Astrocyte (in vitro differentiated cells and primary cell): ENCODE measurements at regions not wholly inside any gene's neighbourhood (a gene's known extent, or its start where the extent isn't known, plus 50 kb on each side); places are given as distances from the start of the nearest gene placed in this dataset.

Experiments used
- DNase-seq: peaks from one replicate; pipeline ENCODE4 v3.0.0-alpha.2; 2010; ENCODE audit warnings: low read depth
- FAIRE-seq: peaks from 2 replicates; lab custom pipeline; 2011; peaks lifted over from hg19 to GRCh38; lab: Jason Lieb, UNC
- H2AFZ ChIP-seq: 2 replicates; pipeline ENCODE4 v1.6.0; 2012; ENCODE audit warnings: low read depth, low read length, inconsistent platforms
- H3K27ac ChIP-seq: 2 replicates; pipeline ENCODE4 v1.5.1; 2011; ENCODE audit warnings: low read depth, low read length, inconsistent platforms
- H3K27me3 ChIP-seq: 2 replicates; pipeline ENCODE4 v1.6.0; 2011; ENCODE audit warnings: low read length, inconsistent platforms; ENCODE audit not compliant: insufficient read depth
- H3K36me3 ChIP-seq: 2 replicates; pipeline ENCODE4 v1.5.1; 2011; ENCODE audit warnings: low read length, inconsistent platforms; ENCODE audit not compliant: insufficient read depth
- H3K4me1 ChIP-seq: 2 replicates; pipeline ENCODE4 v1.5.1; 2011; ENCODE audit warnings: low read length, inconsistent platforms; ENCODE audit not compliant: insufficient read depth
- H3K4me2 ChIP-seq: 2 replicates; pipeline ENCODE4 v1.6.0; 2012; ENCODE audit warnings: low read length, inconsistent platforms
- H3K4me3 ChIP-seq: 2 replicates; pipeline ENCODE4 v1.5.1; 2011; ENCODE audit warnings: low read depth, mild to moderate bottlenecking, low read length, inconsistent platforms; ENCODE audit not compliant: insufficient read depth
- H3K79me2 ChIP-seq: 2 replicates; pipeline ENCODE4 v1.6.0; 2012; ENCODE audit warnings: mild to moderate bottlenecking, low read length, inconsistent platforms; ENCODE audit not compliant: insufficient read depth
- H3K9ac ChIP-seq: 2 replicates; pipeline ENCODE4 v1.6.0; 2012; ENCODE audit warnings: mild to moderate bottlenecking, low read length, inconsistent platforms
- H3K9me3 ChIP-seq: 2 replicates; pipeline ENCODE4 v1.5.1; 2012; ENCODE audit warnings: low read depth, mild to moderate bottlenecking, low read length, inconsistent platforms; ENCODE audit not compliant: insufficient read depth
- H4K20me1 ChIP-seq: 2 replicates; pipeline ENCODE4 v1.6.0; 2012; ENCODE audit warnings: low read length, inconsistent platforms; ENCODE audit not compliant: insufficient read depth
- H3K27ac Mint-ChIP-seq: one replicate; pipeline ENCODE4 v1.8.0; 2021; ENCODE audit warnings: mild to moderate bottlenecking, mixed read lengths; ENCODE audit not compliant: unreplicated experiment
- H3K27me3 Mint-ChIP-seq: one replicate; pipeline ENCODE4 v1.8.0; 2021; ENCODE audit warnings: low read depth, mixed read lengths; ENCODE audit not compliant: unreplicated experiment
- H3K36me3 Mint-ChIP-seq: one replicate; pipeline ENCODE4 v1.8.0; 2021; ENCODE audit warnings: low read depth, mixed read lengths; ENCODE audit not compliant: unreplicated experiment
- H3K4me1 Mint-ChIP-seq: one replicate; pipeline ENCODE4 v1.8.0; 2021; ENCODE audit warnings: low read depth, mixed read lengths; ENCODE audit not compliant: unreplicated experiment
- H3K4me3 Mint-ChIP-seq: one replicate; pipeline ENCODE4 v1.8.0; 2021; ENCODE audit warnings: mild to moderate bottlenecking, moderate library complexity, mixed read lengths; ENCODE audit not compliant: unreplicated experiment
- H3K9me3 Mint-ChIP-seq: one replicate; pipeline ENCODE4 v1.8.0; 2021; ENCODE audit warnings: mild to moderate bottlenecking, mixed read lengths; ENCODE audit not compliant: unreplicated experiment
- EZH2 ChIP-seq: IDR thresholded peaks from 2 replicates; pipeline ENCODE4 v1.6.1; 2012; ENCODE audit warnings: mild to moderate bottlenecking, low read length, inconsistent platforms; ENCODE audit not compliant: insufficient read depth
- TF ChIP-seq, protein P1 (sequence below): IDR thresholded peaks from 2 replicates; pipeline ENCODE4 v1.5.1; 2011; ENCODE audit warnings: low read depth, mild to moderate bottlenecking, inconsistent platforms, low read length, moderate library complexity; ENCODE audit not compliant: insufficient read depth

DNA sequence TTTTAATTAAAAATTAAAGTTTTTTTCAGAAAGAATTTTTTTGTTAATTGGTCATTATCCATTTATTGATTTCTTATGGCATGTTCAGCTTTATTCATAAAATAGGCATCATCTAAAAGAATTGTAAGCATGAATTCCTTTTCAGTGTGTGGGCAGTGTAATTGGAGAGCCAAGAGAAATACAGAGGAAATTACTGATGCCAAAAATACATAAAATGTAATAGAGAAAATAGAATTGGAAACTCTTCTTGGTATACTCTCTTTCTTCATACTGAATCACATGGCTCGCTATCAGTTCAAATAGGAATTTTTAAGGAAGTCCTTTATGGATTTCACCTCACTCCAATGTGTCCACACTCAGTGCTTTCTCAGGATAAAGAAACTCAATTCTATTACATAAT, 663.6 kb upstream of the NRXN1 start:
- DNase-seq: peak; percentile 44
- FAIRE-seq: no peak
- Mint-ChIP-seq H3K9me3 (no peaks in the 10 kb centered on the region), H3K27me3 (no peaks in the 10 kb centered on the region), H3K4me3 (no peak overlapping the region), H3K27ac (no peak overlapping the region), H3K4me1 (no peaks in the 10 kb centered on the region), H3K36me3 (no peaks in the 10 kb centered on the region)
- H3K27me3 ChIP-seq: no peaks in the 10 kb centered on the region
- H3K36me3 ChIP-seq: no peaks in the 10 kb centered on the region
- no peaks in the 10 kb centered on the region for H3K79me2 ChIP-seq
- H3K9me3 ChIP-seq: no peaks in the 10 kb centered on the region
- H3K4me2 ChIP-seq: no peak overlapping the region
- no peak overlapping the region for H2AFZ ChIP-seq
- TF ChIP-seq EZH2: no peak
- TF ChIP-seq, protein P1, sequence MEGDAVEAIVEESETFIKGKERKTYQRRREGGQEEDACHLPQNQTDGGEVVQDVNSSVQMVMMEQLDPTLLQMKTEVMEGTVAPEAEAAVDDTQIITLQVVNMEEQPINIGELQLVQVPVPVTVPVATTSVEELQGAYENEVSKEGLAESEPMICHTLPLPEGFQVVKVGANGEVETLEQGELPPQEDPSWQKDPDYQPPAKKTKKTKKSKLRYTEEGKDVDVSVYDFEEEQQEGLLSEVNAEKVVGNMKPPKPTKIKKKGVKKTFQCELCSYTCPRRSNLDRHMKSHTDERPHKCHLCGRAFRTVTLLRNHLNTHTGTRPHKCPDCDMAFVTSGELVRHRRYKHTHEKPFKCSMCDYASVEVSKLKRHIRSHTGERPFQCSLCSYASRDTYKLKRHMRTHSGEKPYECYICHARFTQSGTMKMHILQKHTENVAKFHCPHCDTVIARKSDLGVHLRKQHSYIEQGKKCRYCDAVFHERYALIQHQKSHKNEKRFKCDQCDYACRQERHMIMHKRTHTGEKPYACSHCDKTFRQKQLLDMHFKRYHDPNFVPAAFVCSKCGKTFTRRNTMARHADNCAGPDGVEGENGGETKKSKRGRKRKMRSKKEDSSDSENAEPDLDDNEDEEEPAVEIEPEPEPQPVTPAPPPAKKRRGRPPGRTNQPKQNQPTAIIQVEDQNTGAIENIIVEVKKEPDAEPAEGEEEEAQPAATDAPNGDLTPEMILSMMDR: no peak
- no peaks in the 10 kb centered on the region for H4K20me1 ChIP-seq
- H3K4me1 ChIP-seq: no peaks in the 10 kb centered on the region
- no peak overlapping the region for H3K4me3 ChIP-seq
- H3K27ac ChIP-seq: no peak overlapping the region
- no peak overlapping the region for H3K9ac ChIP-seq

DNA sequence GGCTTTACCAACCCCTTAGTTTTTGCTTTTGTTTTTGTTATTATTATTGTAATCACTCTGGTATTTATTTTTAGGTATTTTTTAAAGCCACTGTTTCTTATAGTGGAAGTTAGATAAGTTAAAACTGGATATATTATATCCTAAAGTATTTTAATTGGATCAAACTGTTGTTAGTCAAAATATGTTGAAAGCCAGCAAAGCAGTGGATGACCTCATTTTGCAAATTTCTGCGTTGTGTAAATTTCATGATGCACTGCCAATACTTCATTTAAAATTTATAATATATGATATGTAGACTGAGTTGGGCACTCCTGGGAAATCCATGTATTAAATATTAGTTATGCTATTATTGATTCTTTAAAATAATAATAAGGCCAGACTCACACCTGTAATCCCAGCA, 661.7 kb upstream of the NRXN1 start:
- no peak overlapping the region for H3K4me2 ChIP-seq
- no peak for DNase-seq
- FAIRE-seq: no peak
- H3K36me3 ChIP-seq: no peaks in the 10 kb centered on the region
- H3K4me1 Mint-ChIP-seq: no peaks in the 10 kb centered on the region
- TF ChIP-seq, protein P1: no peak
- TF ChIP-seq EZH2: no peak
- H3K4me1 ChIP-seq: no peaks in the 10 kb centered on the region
- no peaks in the 10 kb centered on the region for H3K79me2 ChIP-seq
- H3K4me3 Mint-ChIP-seq: no peak overlapping the region
- H4K20me1 ChIP-seq: no peaks in the 10 kb centered on the region
- H3K4me3 ChIP-seq: no peak overlapping the region
- H3K27ac Mint-ChIP-seq: no peak overlapping the region
- no peaks in the 10 kb centered on the region for H3K27me3 ChIP-seq
- H3K9me3 ChIP-seq: no peaks in the 10 kb centered on the region
- no peaks in the 10 kb centered on the region for H3K27me3 Mint-ChIP-seq
- no peaks in the 10 kb centered on the region for H3K36me3 Mint-ChIP-seq
- H3K9me3 Mint-ChIP-seq: no peaks in the 10 kb centered on the region
- H3K9ac ChIP-seq: no peak overlapping the region
- no peak overlapping the region for H3K27ac ChIP-seq
- H2AFZ ChIP-seq: no peak overlapping the region

DNA sequence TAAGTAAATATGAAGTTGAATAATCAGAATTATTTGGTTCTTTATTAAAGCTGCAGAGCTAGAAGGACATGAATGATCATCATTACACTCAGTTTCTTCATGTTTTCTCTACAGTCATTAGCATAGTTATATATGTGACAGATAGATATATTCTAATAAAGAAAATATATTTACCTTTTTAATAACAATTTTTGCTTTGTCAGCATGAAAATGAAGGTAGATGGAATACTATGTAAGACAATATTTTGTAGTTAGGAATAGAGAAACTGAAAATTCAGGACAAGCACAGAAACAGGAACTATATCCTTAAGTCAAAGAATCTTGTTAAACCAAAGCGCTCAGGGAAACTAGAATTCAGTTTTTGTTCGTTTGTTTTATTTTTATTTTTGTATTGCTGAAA, 649.9 kb upstream of the NRXN1 start:
- FAIRE-seq (no peak), DNase-seq (no peak)
- Histone ChIP-seq H3K9me3 (no peaks in the 10 kb centered on the region), H3K4me2 (no peak overlapping the region), H3K4me1 (no peaks in the 10 kb centered on the region), H3K27me3 (no peaks in the 10 kb centered on the region), H4K20me1 (no peaks in the 10 kb centered on the region), H2AFZ (no peak overlapping the region), H3K4me3 (no peak overlapping the region), H3K9ac (no peak overlapping the region), H3K36me3 (no peaks in the 10 kb centered on the region), H3K27ac (no peak overlapping the region), H3K79me2 (no peaks in the 10 kb centered on the region)
- TF ChIP-seq, protein P1: no peak
- TF ChIP-seq EZH2: no peak
- Mint-ChIP-seq H3K9me3 (no peaks in the 10 kb centered on the region), H3K27ac (no peak overlapping the region), H3K36me3 (no peaks in the 10 kb centered on the region), H3K4me1 (no peaks in the 10 kb centered on the region), H3K27me3 (no peaks in the 10 kb centered on the region), H3K4me3 (no peak overlapping the region)
